ENCODE measurements at regions not wholly inside any gene's neighbourhood (a gene's known extent, or its start where the extent isn't known, plus 50 kb on each side); places are given as distances from the start of the nearest gene placed in this dataset.

- no peak for TF ChIP-seq CTCF (IDR thresholded peaks at IDR 0.05; ENCODE audit: unreplicated experiment)
- H3K36me3 Mint-ChIP-seq (ENCODE audit: insufficient read depth, unreplicated experiment) = no peaks in the 10 kb centered on the region
- no peak for DNase-seq (ENCODE audit: unreplicated experiment)
- BruUV-seq (replicated peaks) = no TSS peak
- no peaks in the 10 kb centered on the region for H3K27me3 Mint-ChIP-seq (ENCODE audit: insufficient read depth, unreplicated experiment)
- H3K9me3 Mint-ChIP-seq (ENCODE audit: unreplicated experiment) = no peaks in the 10 kb centered on the region
- no peak overlapping the region for H3K4me3 Mint-ChIP-seq (ENCODE audit: unreplicated experiment)
- POLR2A ChIA-PET = no interaction called here
- no peaks in the 10 kb centered on the region for H3K4me1 Mint-ChIP-seq (ENCODE audit: insufficient read depth, unreplicated experiment)
- intact Hi-C loops (cut with micrococcal nuclease) = no loop called here
- CTCF ChIA-PET = no interaction called here
- no peak overlapping the region for H3K27ac Mint-ChIP-seq (ENCODE audit: low read depth, unreplicated experiment)
Measured at GRCh38 chr2:117718048-117718447, 96.4 kb upstream of the DDX18 start.

- ChIA-PET CTCF (interaction anchor here (0.6 kb wide), 1 partner anchor 53 kb away, joined by 3 read pairs; no protein-coding TSS in a partner anchor), POLR2A (interaction anchor here (0.7 kb wide), 1 partner anchor 905 kb away, joined by 3 read pairs; no protein-coding TSS in a partner anchor)
- H3K4me1 Mint-ChIP-seq (ENCODE audit: insufficient read depth, unreplicated experiment) = no peaks in the 10 kb centered on the region
- no peaks in the 10 kb centered on the region for H3K36me3 Mint-ChIP-seq (ENCODE audit: insufficient read depth, unreplicated experiment)
- no TSS peak for BruUV-seq (replicated peaks)
- intact Hi-C loops (cut with micrococcal nuclease) = no loop called here
- no peak for TF ChIP-seq CTCF (IDR thresholded peaks at IDR 0.05; ENCODE audit: unreplicated experiment)
- no peak overlapping the region for H3K27ac Mint-ChIP-seq (ENCODE audit: low read depth, unreplicated experiment)
- no peaks in the 10 kb centered on the region for H3K9me3 Mint-ChIP-seq (ENCODE audit: unreplicated experiment)
- H3K4me3 Mint-ChIP-seq (ENCODE audit: unreplicated experiment) = no peak overlapping the region
- no peaks in the 10 kb centered on the region for H3K27me3 Mint-ChIP-seq (ENCODE audit: insufficient read depth, unreplicated experiment)
- DNase-seq (ENCODE audit: unreplicated experiment) = no peak
Measured at GRCh38 chr2:117720765-117721164, 93.7 kb upstream of the DDX18 start.

- CTCF ChIA-PET = no interaction called here
- Mint-ChIP-seq H3K4me1 (ENCODE audit: insufficient read depth, unreplicated experiment) (no peaks in the 10 kb centered on the region), H3K36me3 (ENCODE audit: insufficient read depth, unreplicated experiment) (no peaks in the 10 kb centered on the region), H3K9me3 (ENCODE audit: unreplicated experiment) (no peaks in the 10 kb centered on the region), H3K27ac (ENCODE audit: low read depth, unreplicated experiment) (no peak overlapping the region), H3K4me3 (ENCODE audit: unreplicated experiment) (no peak overlapping the region), H3K27me3 (ENCODE audit: insufficient read depth, unreplicated experiment) (no peaks in the 10 kb centered on the region)
- POLR2A ChIA-PET = no interaction called here
- DNase-seq (ENCODE audit: unreplicated experiment) = no peak
- intact Hi-C loops (cut with micrococcal nuclease) = no loop called here
- TF ChIP-seq CTCF (IDR thresholded peaks at IDR 0.05; ENCODE audit: unreplicated experiment) = no peak
- BruUV-seq (replicated peaks) = no TSS peak
Measured at GRCh38 chr2:117723483-117723882, 91.0 kb upstream of the DDX18 start.

GRCh38 chr2:117723888-117724434, 90.5 kb upstream of the DDX18 start:
- H3K27ac Mint-ChIP-seq (ENCODE audit: low read depth, unreplicated experiment) = no peak overlapping the region
- intact Hi-C loops (cut with micrococcal nuclease) = no loop called here
- no TSS peak for BruUV-seq (replicated peaks)
- H3K4me1 Mint-ChIP-seq (ENCODE audit: insufficient read depth, unreplicated experiment) = no peaks in the 10 kb centered on the region
- no peak for TF ChIP-seq CTCF (IDR thresholded peaks at IDR 0.05; ENCODE audit: unreplicated experiment)
- no peaks in the 10 kb centered on the region for H3K9me3 Mint-ChIP-seq (ENCODE audit: unreplicated experiment)
- no peak overlapping the region for H3K4me3 Mint-ChIP-seq (ENCODE audit: unreplicated experiment)
- no peaks in the 10 kb centered on the region for H3K36me3 Mint-ChIP-seq (ENCODE audit: insufficient read depth, unreplicated experiment)
- CTCF ChIA-PET = no interaction called here
- no peaks in the 10 kb centered on the region for H3K27me3 Mint-ChIP-seq (ENCODE audit: insufficient read depth, unreplicated experiment)
- POLR2A ChIA-PET = no interaction called here
- DNase-seq (ENCODE audit: unreplicated experiment) = no peak
